Epithelial cell of proximal tubule (primary cell): ENCODE measurements at regions not wholly inside any gene's neighbourhood (a gene's known extent, or its start where the extent isn't known, plus 50 kb on each side); places are given as distances from the start of the nearest gene placed in this dataset.

Experiments
- DNase-seq: peaks from one replicate; pipeline ENCODE4 v3.0.0-alpha.2; 2011; ENCODE audit warnings: low read depth
- H3K4me3 ChIP-seq: 2 replicates; pipeline ENCODE4 v1.5.1; 2011; ENCODE audit warnings: low read depth, mild to moderate bottlenecking, low read length
- TF ChIP-seq, protein P1 (sequence below): conservative IDR thresholded peaks from 2 replicates; pipeline ENCODE4 v1.5.1; 2012; ENCODE audit warnings: low read depth, mild to moderate bottlenecking, low read length

DNA sequence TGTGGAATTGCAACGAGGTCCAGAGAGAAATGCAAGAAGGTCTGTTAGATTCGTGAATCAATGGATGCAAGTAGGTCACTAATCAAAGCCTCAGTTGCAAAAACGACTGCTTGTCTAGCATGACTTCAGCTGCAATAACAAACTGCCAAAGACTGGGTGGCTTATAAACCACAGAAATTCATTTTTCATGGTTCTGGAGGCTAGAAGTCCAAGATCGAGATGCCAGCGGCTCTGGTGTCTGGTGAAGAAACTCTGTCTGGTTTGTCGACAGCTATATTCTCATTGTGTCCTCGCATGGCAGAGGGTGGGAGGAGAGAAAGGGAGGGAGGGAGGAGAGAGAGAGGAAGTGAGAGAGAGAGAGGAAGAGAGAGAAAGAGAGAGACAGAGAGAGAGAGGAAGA is 114.7 kb downstream of the MXRA5 start:
- no peak overlapping the region for H3K4me3 ChIP-seq
- TF ChIP-seq, protein P1, sequence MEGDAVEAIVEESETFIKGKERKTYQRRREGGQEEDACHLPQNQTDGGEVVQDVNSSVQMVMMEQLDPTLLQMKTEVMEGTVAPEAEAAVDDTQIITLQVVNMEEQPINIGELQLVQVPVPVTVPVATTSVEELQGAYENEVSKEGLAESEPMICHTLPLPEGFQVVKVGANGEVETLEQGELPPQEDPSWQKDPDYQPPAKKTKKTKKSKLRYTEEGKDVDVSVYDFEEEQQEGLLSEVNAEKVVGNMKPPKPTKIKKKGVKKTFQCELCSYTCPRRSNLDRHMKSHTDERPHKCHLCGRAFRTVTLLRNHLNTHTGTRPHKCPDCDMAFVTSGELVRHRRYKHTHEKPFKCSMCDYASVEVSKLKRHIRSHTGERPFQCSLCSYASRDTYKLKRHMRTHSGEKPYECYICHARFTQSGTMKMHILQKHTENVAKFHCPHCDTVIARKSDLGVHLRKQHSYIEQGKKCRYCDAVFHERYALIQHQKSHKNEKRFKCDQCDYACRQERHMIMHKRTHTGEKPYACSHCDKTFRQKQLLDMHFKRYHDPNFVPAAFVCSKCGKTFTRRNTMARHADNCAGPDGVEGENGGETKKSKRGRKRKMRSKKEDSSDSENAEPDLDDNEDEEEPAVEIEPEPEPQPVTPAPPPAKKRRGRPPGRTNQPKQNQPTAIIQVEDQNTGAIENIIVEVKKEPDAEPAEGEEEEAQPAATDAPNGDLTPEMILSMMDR, result no peak
- no peak for DNase-seq

DNA sequence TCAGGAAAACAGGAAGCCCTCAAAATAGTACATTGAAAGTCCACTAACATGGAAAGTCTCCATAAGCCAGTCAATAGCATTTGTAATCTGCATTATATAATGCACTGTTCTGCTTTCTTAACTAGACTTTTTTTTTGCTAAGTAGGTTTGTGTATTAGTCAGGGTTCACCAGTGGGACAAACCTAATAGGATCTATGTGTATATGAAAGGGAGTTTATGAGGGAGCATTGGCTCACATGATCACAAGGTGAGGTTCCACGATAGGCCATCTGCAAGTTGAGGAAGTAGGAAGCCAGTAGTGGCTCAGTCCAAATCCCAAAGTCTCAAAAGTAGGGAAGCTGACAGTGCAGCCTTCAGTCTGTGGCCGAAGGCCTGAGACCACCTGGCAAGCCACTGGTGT is 116.0 kb downstream of the MXRA5 start:
- TF ChIP-seq, protein P1, result no peak
- no peak for DNase-seq
- no peak overlapping the region for H3K4me3 ChIP-seq

DNA sequence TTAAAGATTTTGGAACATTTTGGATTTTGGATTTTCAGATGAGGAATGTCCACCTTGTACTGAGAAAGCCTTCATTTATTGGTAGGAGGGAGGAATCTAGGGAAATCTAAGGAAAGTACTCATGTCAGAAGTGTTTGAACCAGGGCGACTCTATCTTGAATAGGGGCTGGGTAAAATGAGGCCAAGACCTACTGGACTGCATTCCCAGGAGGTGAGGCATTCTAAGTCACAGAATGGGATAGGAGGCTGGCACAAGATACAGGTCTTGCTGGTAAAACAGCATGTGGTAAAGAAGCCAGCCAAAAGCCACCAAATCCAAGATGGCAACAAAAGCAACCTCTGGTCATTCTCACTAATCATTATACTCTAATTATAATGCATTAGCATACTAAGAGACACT is 118.9 kb downstream of the MXRA5 start:
- TF ChIP-seq, protein P1, result no peak
- no peak for DNase-seq
- H3K4me3 ChIP-seq, result no peak overlapping the region

DNA sequence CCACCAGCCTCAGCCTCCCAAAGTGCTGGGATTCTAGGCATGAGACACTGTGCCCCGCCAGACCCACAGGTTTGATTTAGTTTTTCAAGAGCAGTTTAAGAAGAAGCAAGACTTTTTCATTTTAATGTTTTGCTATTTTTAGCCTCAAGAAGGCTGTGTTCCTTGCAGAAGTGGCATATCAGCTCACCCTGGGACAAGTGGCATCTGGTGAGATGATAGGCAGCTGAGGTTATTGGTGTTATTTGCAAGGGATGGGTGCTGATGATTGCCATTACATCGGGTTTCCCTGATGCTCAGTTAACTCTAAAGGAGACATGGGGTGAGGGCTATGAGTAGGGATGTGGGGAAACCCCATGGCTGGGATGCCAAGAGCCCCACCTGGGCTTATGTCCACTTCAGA is 120.4 kb downstream of the MXRA5 start:
- H3K4me3 ChIP-seq, result no peak overlapping the region
- no peak for DNase-seq
- TF ChIP-seq, protein P1, result no peak

DNA sequence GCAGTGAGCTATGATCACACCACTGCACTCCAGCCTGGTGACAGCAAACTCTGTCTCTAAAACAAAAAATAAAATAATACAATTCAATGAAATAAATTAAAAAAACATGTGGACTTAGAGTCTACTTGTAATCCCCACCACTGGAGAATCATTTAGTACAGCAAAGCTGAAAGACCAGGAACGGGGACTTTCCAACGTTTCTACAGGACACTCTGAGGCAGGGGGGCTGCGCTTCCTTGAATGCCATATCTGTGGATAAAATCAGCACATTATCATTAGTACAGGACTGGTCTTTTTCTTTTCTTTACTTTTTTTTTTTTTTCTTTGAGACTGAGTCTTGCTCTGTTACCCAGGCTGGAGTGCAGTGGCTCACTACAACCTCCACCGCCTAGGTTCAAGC is 124.8 kb downstream of the MXRA5 start:
- TF ChIP-seq, protein P1, result no peak
- H3K4me3 ChIP-seq, result no peak overlapping the region
- DNase-seq, result no peak

DNA sequence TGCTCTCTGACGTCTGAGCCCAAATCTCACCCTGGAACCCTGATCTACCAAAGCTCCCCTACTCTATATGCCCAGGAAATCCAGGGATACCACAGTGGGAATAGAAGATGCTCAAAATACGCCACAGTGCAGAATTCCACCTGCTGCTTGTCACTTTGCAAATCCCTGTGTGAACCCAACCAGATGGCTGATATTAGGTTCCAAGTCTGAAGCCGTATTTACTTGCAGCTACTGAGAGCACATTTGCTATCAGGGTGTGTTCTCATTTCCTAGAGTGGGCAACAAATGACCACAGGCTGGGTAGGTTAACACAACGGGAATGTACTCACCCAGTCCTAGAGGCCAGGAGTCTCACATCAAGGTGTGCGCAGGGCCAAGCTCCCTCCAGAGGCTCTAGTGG is 126.8 kb downstream of the MXRA5 start:
- no peak overlapping the region for H3K4me3 ChIP-seq
- TF ChIP-seq, protein P1, result no peak
- no peak for DNase-seq

DNA sequence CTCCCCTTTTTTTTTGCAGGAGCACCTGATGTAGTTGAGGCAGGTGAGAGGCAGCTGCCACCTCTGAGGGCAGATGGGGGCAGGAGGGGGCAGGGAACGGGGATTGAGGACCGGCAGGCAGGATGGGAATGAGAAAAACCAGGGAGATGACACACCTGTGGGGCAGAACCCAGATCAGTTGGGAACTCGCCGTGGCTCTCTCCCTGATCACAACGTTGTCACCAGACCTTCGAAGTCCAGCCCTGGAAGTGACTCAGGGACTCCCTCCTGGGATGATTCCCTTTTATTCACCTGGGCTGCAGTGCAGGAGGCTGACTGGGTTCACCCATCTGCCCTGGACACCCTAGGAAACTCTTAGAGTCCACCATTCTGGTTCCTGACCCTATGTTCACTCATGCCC is 127.2 kb downstream of the MXRA5 start:
- DNase-seq, result no peak
- no peak overlapping the region for H3K4me3 ChIP-seq

More for the DNA sequence above, 127.2 kb downstream of the MXRA5 start:
- TF ChIP-seq, protein P1, result no peak
